ENCODE measurements at regions not wholly inside any gene's neighbourhood (a gene's known extent, or its start where the extent isn't known, plus 50 kb on each side); places are given as distances from the start of the nearest gene placed in this dataset.

GRCh38 chr4:155512046-155512445 lies 135.3 kb upstream of the MAP9 start:
- Histone ChIP-seq H2AFZ (ENCODE audit: low read depth, low read length) (no peak overlapping the region), H3K79me2 (ENCODE audit: insufficient read depth, low read length) (no peaks in the 10 kb centered on the region), H3K4me1 (ENCODE audit: insufficient read depth, low read length) (peaks cover 10% of the 10 kb centered on the region), H3K9me3 (ENCODE audit: insufficient read depth, low read length, severe bottlenecking) (no peaks in the 10 kb centered on the region), H4K20me1 (ENCODE audit: insufficient read depth, low read length) (no peaks in the 10 kb centered on the region), H3K27ac (ENCODE audit: low read length) (no peak overlapping the region), H3K4me3 (ENCODE audit: low read depth in 1 of 2, low read length in 2 of 2) (no peak overlapping the region), H3K36me3 (ENCODE audit: insufficient read depth, low read length) (no peaks in the 10 kb centered on the region), H3K9ac (ENCODE audit: low read depth, low read length) (no peak overlapping the region), H3K4me2 (ENCODE audit: insufficient read depth, low read length) (no peak overlapping the region), H3K27me3 (ENCODE audit: insufficient read depth, low read length, poor library complexity) (no peaks in the 10 kb centered on the region)
- DNase-seq (no peak), ATAC-seq (ENCODE audit: insufficient read depth, low read depth) (no peak)
- TF ChIP-seq EZH2 (IDR thresholded peaks at IDR 0.05; ENCODE audit: borderline replicate concordance, low read depth, low read length, severe bottlenecking) (no peak), CTCF (IDR thresholded peaks at IDR 0.05; ENCODE audit: borderline replicate concordance, extremely low read depth, low read length, poor library complexity, severe bottlenecking) (no peak)

DNA sequence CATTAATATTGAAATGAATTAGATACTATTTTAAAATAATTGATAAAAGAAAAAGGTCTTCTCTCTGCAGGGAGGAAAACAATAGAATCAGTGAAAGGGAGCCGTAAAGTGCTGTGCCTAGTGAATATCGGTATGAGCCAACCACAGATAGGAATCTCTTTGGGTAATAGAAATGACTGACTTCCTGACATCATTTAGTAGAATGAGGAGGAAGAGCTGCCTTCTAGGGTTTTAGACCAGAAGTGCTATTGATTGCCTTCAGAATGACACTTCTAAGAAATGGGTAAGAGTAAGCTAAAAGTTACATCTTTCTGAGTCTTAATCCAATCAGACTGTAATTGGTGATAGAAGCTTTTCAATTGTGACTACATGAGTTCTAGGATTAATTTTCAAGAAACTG lies 134.0 kb upstream of the MAP9 start:
- ATAC-seq (ENCODE audit: insufficient read depth, low read depth) = peak; percentile 75
- no peaks in the 10 kb centered on the region for H4K20me1 ChIP-seq (ENCODE audit: insufficient read depth, low read length)
- no peaks in the 10 kb centered on the region for H3K79me2 ChIP-seq (ENCODE audit: insufficient read depth, low read length)

GRCh38 chr4:155509555-155509954 lies 132.8 kb upstream of the MAP9 start:
- Histone ChIP-seq H3K27me3 (ENCODE audit: insufficient read depth, low read length, poor library complexity) (no peaks in the 10 kb centered on the region), H3K9me3 (ENCODE audit: insufficient read depth, low read length, severe bottlenecking) (no peaks in the 10 kb centered on the region), H3K27ac (ENCODE audit: low read length) (no peak overlapping the region), H4K20me1 (ENCODE audit: insufficient read depth, low read length) (no peaks in the 10 kb centered on the region), H3K4me1 (ENCODE audit: insufficient read depth, low read length) (peaks cover 10% of the 10 kb centered on the region), H3K9ac (ENCODE audit: low read depth, low read length) (no peak overlapping the region), H3K4me2 (ENCODE audit: insufficient read depth, low read length) (no peak overlapping the region), H2AFZ (ENCODE audit: low read depth, low read length) (no peak overlapping the region), H3K4me3 (ENCODE audit: low read depth in 1 of 2, low read length in 2 of 2) (no peak overlapping the region), H3K79me2 (ENCODE audit: insufficient read depth, low read length) (no peaks in the 10 kb centered on the region), H3K36me3 (ENCODE audit: insufficient read depth, low read length) (no peaks in the 10 kb centered on the region)
- DNase-seq (no peak), ATAC-seq (ENCODE audit: insufficient read depth, low read depth) (no peak)
- TF ChIP-seq CTCF (IDR thresholded peaks at IDR 0.05; ENCODE audit: borderline replicate concordance, extremely low read depth, low read length, poor library complexity, severe bottlenecking) (no peak), EZH2 (IDR thresholded peaks at IDR 0.05; ENCODE audit: borderline replicate concordance, low read depth, low read length, severe bottlenecking) (no peak)

More for the DNA sequence above, 134.0 kb upstream of the MAP9 start:
- no peak overlapping the region for H3K4me2 ChIP-seq (ENCODE audit: insufficient read depth, low read length)
- H3K27me3 ChIP-seq (ENCODE audit: insufficient read depth, low read length, poor library complexity) = no peaks in the 10 kb centered on the region
- H3K27ac ChIP-seq (ENCODE audit: low read length) = no peak overlapping the region
- H3K36me3 ChIP-seq (ENCODE audit: insufficient read depth, low read length) = no peaks in the 10 kb centered on the region
- H3K9me3 ChIP-seq (ENCODE audit: insufficient read depth, low read length, severe bottlenecking) = no peaks in the 10 kb centered on the region
- DNase-seq = no peak
- H3K4me3 ChIP-seq (ENCODE audit: low read depth in 1 of 2, low read length in 2 of 2) = no peak overlapping the region
- H2AFZ ChIP-seq (ENCODE audit: low read depth, low read length) = no peak overlapping the region
- TF ChIP-seq EZH2 (IDR thresholded peaks at IDR 0.05; ENCODE audit: borderline replicate concordance, low read depth, low read length, severe bottlenecking) = no peak
- TF ChIP-seq CTCF (IDR thresholded peaks at IDR 0.05; ENCODE audit: borderline replicate concordance, extremely low read depth, low read length, poor library complexity, severe bottlenecking) = no peak
- peaks cover 10% of the 10 kb centered on the region for H3K4me1 ChIP-seq (ENCODE audit: insufficient read depth, low read length)
- H3K9ac ChIP-seq (ENCODE audit: low read depth, low read length) = no peak overlapping the region

- H2AFZ ChIP-seq (ENCODE audit: low read depth, low read length) = no peak overlapping the region
- H3K9me3 ChIP-seq (ENCODE audit: insufficient read depth, low read length, severe bottlenecking) = no peaks in the 10 kb centered on the region
- H3K9ac ChIP-seq (ENCODE audit: low read depth, low read length) = no peak overlapping the region
- H3K4me1 ChIP-seq (ENCODE audit: insufficient read depth, low read length) = peaks cover 10% of the 10 kb centered on the region
- H3K79me2 ChIP-seq (ENCODE audit: insufficient read depth, low read length) = no peaks in the 10 kb centered on the region
- no peaks in the 10 kb centered on the region for H3K36me3 ChIP-seq (ENCODE audit: insufficient read depth, low read length)
- TF ChIP-seq CTCF (IDR thresholded peaks at IDR 0.05; ENCODE audit: borderline replicate concordance, extremely low read depth, low read length, poor library complexity, severe bottlenecking) (no peak), EZH2 (IDR thresholded peaks at IDR 0.05; ENCODE audit: borderline replicate concordance, low read depth, low read length, severe bottlenecking) (no peak)
- no peak for ATAC-seq (ENCODE audit: insufficient read depth, low read depth)
- H3K4me2 ChIP-seq (ENCODE audit: insufficient read depth, low read length) = no peak overlapping the region
- no peak overlapping the region for H3K27ac ChIP-seq (ENCODE audit: low read length)
- no peak overlapping the region for H3K4me3 ChIP-seq (ENCODE audit: low read depth in 1 of 2, low read length in 2 of 2)
- no peak for DNase-seq
- H3K27me3 ChIP-seq (ENCODE audit: insufficient read depth, low read length, poor library complexity) = no peaks in the 10 kb centered on the region
- H4K20me1 ChIP-seq (ENCODE audit: insufficient read depth, low read length) = no peaks in the 10 kb centered on the region
Observed at GRCh38 chr4:155506745-155507144, 130.0 kb upstream of the MAP9 start.
